GM12874 (cell line): ENCODE measurements at regions not wholly inside any gene's neighbourhood (a gene's known extent, or its start where the extent isn't known, plus 50 kb on each side); places are given as distances from the start of the nearest gene placed in this dataset.

ENCODE experiments used
- TF ChIP-seq, protein P1 (sequence below): IDR thresholded peaks from 2 replicates; pipeline ENCODE4 v1.5.1; 2011; ENCODE audit warnings: low read depth, mild to moderate bottlenecking, control low read depth, low read length, moderate library complexity; ENCODE audit not compliant: insufficient read depth

DNA sequence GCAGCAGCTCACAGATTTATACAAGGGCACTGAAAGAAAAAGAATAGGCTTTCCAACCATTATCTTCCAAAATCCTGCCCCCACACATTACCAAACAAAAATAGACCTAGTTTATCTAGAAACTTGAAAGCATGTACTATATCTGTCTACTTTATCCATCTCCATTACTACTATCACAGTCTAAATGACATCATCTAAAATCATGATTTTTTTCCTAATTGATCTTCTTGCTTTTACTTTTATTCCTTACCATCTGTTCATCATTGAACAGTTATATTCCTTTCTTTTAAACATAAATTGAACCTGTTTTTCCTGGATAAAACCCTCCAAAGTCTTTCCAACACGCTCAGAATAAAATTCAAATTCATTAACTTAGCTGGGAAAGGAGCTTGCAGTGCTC is 414.7 kb downstream of the KCTD12 start:
- TF ChIP-seq, protein P1, sequence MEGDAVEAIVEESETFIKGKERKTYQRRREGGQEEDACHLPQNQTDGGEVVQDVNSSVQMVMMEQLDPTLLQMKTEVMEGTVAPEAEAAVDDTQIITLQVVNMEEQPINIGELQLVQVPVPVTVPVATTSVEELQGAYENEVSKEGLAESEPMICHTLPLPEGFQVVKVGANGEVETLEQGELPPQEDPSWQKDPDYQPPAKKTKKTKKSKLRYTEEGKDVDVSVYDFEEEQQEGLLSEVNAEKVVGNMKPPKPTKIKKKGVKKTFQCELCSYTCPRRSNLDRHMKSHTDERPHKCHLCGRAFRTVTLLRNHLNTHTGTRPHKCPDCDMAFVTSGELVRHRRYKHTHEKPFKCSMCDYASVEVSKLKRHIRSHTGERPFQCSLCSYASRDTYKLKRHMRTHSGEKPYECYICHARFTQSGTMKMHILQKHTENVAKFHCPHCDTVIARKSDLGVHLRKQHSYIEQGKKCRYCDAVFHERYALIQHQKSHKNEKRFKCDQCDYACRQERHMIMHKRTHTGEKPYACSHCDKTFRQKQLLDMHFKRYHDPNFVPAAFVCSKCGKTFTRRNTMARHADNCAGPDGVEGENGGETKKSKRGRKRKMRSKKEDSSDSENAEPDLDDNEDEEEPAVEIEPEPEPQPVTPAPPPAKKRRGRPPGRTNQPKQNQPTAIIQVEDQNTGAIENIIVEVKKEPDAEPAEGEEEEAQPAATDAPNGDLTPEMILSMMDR: no peak

DNA sequence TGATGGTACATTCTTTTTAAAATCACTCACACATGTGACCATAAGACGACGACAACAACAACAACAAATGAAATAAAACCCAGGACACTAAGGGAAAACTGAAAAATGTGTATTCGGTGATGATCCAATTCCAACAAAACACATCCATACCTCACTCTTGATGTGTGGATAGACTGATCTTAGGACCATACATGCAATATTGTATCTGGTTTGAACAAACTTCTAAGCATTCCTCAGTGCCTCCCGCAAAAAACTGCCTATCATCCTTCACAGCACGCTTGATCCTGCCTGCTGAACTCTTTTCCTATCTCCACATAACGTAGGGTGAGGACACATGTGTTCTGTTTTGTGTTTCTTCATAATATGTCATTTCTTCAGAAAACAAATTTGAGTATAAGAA is 415.2 kb downstream of the KCTD12 start:
- TF ChIP-seq, protein P1: no peak

DNA sequence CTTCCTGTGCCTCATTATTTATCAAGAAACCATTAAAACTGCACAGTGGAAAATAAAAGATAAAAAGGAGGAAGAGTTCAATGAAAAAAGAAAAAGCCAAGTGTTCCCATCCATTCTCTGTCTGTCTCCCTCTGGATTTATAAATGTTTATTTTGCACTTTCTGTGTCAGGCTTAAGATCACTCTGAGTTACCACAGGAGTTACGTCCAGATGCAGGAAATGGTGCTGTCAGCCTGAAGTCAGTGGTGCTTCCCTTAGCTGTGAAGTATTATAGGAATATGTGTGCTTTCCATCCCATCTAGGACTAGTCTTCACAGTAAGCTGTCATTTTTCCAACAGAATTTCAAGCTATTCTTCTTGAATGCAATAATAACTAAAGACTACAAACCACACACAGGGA is 420.2 kb downstream of the KCTD12 start:
- TF ChIP-seq, protein P1: no peak

DNA sequence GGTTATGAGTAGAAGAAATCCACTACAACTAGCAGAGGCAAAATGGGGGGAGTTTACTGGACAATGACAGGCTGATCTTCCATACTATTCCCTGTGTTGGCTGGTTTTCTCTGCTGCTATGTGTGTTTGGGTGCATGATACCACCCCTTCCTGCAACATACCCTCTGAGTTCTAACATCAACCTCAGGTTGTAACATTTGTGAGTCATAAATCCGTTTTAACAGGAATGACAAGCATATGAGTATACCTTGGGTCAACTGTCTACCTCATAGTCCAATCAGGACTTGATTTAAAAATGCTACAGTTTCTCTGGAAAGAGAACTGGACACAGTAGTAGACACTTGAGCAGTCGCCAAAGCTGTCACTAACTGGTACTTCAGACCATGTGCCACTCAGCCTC is 422.9 kb downstream of the KCTD12 start:
- TF ChIP-seq, protein P1: no peak

DNA sequence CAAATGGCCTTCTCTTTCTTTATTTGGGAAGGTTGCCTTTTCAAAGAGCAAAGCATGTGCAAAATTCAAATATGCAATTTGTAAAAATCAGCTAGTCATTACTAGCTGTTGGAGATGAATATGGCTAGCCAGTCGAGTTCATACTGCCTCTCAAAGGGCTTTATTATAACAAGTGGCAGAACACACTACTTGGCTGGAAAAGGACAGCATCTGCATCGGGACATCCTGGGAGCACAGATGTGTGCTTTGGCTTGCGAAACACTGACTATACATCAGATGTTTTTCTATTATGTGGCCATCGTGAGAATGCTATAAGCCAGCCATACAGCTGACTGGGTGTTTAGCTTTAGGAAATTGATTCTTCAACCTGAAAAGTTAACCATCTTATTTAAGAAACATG is 424.2 kb downstream of the KCTD12 start:
- TF ChIP-seq, protein P1: no peak

DNA sequence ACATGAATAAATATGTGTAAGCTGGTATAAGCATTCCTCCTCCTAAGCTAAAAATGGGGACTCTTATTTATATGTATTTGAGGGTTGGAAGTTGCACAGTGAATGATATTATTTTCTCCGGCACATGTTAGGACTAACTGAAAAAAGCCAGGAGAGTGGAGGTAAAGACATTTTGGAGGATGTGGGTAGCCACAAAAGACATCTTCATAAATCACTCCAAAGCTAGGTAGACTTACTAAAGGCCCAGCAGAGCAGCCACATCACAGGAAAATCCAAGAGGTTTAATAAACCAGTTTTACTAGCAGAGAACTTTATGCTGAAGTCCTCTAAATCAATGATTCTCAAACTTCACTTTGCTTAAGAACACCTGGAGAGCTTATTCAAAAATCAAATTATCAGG is 424.7 kb downstream of the KCTD12 start:
- TF ChIP-seq, protein P1: no peak

DNA sequence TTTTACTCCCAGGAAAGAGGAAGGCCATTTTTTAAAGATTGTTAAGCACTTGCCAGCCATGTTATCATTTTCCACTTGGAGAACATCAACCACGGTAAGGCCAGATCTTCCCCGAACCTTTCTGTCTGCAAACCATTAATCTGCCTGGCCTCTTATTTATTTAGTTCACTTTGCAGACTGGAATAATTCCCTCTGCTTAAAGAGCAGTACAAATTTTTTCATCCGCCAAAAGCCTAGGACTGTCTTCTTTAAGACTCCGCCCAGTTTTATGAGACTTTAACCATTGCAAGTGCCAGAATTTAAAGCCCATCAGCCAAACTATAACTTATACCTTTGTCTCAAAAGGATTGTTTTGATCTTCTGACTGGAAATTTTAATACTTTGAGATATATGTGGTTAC is 426.3 kb downstream of the KCTD12 start:
- TF ChIP-seq, protein P1: no peak

DNA sequence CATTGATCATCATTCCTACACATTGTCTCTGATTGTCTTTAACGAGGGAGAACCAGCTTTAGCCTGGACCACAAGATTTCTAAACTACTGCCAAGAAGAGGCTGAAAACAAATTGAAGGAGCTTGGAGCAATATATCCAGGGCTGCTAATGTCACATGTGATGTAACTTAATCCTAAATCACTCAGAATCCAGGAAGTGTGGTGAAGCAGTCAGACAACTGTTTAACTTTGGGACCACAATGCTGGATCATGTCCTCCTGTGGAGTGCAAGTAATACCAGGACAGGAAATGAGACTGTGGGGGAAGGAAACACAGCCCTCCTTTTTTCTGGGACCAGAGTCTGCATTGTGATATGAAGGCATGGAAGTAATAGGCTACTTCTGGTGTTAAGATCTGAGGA is 430.2 kb downstream of the KCTD12 start:
- TF ChIP-seq, protein P1: no peak
